ENCODE measurements at regions not wholly inside any gene's neighbourhood (a gene's known extent, or its start where the extent isn't known, plus 50 kb on each side); places are given as distances from the start of the nearest gene placed in this dataset.

DNA sequence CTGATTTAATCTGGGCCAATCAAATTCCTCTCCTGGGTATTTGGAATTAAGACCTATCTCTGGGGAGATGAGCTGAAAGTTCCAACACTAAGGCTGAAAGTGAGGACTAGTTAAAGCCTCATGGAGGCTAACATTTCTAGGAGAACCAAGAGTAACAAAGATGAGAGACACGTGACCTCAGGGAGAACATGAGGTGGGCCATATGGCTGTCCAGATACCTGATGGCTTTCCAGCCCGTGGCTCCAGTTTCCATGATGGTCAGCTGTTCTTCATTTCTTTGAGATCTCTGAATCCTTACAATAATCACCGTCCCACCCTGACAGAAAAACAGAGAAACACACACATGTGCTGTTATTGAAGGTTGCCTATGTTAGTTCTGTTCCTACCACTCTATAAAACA is 66.1 kb downstream of the LEPR start:
- no peak for DNase-seq

- no peak for DNase-seq
These were observed 69.0 kb downstream of the LEPR start for GRCh38 chr1:65489481-65489880.

- DNase-seq: no peak
These were observed 70.0 kb downstream of the LEPR start for GRCh38 chr1:65490231-65491009.

GRCh38 chr1:65491472-65491871 is 71.0 kb downstream of the LEPR start:
- DNase-seq: no peak

- no peak for DNase-seq
These were observed 73.3 kb downstream of the LEPR start for GRCh38 chr1:65493802-65494201.

- no peak for DNase-seq
These were observed 74.2 kb downstream of the LEPR start for GRCh38 chr1:65494671-65495070.

DNA sequence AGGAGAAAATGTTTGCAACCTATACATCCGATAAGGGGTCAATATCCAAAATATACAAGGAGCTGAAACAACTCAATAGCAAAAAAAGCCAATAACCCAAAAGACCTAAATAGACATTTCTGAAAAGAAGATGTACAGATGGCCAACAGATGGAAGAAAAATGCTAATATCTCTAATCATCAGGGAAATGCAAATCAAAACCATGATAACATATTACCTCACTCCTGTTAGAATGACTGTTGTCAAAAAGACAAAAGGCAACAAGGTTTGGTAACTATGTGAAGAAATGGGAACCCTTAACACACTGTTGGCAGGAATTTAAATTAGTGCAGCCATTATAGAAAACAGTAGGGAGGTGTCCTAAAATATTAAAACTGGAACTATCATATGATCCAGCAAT is 74.7 kb downstream of the LEPR start:
- DNase-seq: no peak

DNA sequence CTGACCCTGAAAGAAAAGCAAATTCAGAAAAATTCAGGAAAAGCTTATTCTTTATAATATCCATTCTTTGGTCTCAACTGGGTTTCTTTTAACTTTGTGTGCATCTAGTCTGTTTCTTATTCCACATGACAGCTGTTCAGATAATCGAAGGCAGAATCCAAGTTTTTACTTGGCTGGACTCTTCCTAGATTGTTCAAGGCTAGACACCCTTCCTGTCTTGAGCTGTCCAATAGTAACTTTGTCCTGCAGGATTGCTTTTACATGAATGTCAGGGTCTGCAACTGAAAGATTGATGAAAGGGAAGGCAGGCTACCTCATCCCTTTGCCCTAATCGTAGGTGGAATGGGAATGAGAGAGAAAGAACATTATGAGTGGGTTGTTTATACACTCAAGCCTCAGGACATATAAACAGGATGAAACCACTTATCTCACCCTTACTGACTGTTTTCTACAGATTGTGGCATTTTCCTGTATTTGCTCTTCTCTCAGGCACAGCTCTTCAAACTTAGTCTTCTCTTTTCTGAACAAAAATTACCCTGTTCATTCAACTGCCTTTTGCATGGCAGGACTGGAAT is 76.9 kb downstream of the LEPR start:
- DNase-seq: no peak

GRCh38 chr1:65503427-65503826 is 83.0 kb downstream of the LEPR start:
- no peak for DNase-seq

DNA sequence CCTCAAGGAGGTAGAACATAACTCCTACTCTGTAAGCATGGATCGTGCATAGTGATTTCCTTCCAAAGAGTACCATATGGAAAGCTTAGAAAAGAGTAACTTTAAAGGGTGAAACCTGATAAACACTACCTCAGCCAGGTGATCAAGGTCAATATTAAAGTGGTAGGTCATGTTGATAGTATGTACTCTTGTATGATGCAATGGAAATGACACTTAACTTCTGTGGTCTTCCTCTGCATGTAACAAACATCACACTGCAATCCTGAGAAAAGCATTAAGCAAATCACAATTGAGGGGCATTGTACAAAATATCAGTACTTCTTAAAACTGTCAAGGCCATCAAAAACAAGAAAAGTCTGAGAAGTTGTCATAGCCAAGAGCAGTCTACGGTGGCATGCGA is 83.8 kb downstream of the LEPR start:
- DNase-seq: no peak

DNA sequence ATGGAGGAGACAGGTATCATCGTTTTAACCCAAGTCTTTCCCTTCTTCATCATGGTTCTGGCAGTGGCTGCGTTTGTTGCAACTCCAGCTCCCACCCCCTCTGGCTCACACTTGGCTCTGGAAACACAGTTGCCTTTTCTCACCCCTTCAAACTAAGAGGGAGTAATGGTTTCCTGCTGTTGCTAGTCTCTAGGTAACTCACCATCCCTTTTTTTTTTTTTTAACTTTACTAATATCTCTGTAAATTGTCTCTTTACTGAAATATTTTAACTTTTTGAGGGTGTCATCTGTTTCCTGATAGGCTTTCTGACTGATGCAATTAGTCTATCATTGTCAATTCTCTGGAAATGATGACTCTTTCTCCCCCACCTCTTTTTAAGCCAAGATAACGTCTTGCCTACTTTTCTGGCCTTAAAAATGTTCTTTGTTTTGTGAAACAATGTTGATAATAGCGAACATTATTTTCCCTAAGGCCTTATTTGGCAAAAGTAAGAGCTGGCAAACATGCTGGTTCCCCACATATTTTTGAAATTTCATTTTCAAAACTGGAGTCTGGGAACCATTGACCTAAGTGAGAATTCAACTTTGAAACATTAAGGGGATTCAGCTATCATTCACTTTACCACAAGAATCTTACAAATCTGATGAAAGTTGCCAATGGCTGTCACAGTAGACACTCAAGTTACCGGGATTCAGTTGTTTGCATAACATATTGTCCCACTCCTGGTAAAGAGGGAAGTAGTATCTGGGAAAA is 85.3 kb downstream of the LEPR start:
- no peak for DNase-seq

- no peak for DNase-seq
These were observed 87.6 kb downstream of the LEPR start for GRCh38 chr1:65508051-65508450.

DNA sequence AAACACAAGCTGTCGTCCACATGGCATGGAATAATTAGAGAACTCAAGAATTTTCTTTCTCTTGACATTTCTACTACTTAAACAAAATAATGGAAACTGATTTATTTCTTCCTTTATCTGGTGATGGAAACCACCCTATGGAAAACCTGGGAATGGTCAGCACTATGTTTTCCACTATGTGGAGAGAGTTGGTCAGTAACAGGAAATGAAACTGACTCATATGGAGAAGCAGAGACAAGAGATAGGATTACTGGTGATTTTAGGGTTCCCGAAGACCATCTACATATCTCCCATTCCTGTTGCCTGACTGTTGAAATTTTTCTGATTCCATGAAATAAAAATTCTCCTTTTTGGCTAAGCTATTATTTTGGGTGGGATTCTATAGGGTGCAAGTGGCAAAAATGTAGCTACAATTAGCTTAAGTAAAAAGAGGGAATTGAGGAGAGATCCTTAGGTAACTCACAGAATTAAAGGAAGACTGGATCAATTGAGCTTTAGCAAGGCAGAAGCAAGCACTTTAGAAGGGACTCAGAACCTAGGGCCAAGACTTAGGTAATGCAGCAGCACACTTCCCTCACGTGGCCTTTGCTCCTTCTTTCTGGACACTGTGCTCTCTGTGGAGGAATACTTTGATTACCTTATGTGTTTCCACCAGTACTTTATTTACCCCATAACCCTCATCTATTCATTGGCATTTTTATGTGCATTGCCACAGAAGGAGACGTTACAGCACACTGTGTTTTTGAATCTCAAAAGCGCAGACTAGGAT is 89.6 kb downstream of the LEPR start:
- DNase-seq: no peak

DNA sequence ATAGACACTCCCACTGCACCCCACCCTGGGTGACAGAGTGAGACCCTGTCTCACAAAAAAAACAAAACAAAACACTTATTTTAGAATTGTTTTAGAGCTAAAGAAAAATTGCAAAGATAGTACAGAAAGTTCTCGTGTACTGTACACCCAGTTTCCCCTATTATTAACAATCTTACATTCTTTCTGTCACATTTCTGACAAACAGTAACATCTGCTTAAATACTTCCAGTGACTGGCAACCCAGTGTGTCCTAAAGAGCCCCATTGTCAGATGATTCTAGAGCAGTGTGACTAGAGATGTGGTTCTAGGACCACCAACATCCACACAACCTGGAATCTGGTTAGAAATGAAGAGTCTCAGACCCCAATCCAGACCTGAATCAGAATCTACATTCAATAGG is 90.5 kb downstream of the LEPR start:
- DNase-seq: no peak

- DNase-seq: no peak
These were observed 91.9 kb downstream of the LEPR start for GRCh38 chr1:65512383-65512782.

- no peak for DNase-seq
These were observed 92.7 kb downstream of the LEPR start for GRCh38 chr1:65512967-65513780.

DNA sequence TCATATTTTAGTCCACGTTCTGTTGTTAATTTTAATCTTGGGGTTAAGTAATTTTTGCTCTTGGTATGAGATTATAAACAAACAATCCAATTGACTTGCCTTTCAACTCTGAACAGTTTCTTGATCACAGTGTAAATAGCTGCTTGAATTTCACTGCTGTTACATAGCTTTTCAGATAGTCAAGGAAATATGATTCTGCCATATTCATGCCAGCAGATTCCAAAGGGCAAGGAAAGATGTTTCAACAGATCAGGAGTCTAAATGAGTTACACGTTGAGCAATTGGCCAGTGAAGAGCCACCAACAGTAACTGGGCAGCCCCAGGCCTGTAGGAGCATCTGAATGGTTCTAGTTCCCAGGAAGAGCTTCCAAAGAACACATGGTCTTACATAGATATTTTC is 93.6 kb downstream of the LEPR start:
- no peak for DNase-seq

DNA sequence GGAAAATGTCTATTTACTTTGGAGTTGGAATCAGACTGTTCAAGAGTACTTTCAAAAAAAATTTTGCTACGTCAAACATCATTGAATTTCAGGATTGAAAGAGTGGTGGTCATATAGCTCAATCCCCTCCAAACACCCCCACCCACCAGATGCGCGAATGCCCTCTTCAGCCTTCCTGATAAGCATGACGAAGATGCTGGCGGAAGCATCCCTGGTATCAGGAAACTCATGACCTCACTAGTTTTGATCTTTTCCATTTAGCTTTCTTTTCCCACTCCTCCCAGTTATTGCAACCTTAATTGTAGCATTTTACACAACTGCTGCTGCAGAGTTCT is 104.4 kb downstream of the LEPR start:
- no peak for DNase-seq

- no peak for DNase-seq
These were observed 105.0 kb downstream of the LEPR start for GRCh38 chr1:65525266-65526048.

DNA sequence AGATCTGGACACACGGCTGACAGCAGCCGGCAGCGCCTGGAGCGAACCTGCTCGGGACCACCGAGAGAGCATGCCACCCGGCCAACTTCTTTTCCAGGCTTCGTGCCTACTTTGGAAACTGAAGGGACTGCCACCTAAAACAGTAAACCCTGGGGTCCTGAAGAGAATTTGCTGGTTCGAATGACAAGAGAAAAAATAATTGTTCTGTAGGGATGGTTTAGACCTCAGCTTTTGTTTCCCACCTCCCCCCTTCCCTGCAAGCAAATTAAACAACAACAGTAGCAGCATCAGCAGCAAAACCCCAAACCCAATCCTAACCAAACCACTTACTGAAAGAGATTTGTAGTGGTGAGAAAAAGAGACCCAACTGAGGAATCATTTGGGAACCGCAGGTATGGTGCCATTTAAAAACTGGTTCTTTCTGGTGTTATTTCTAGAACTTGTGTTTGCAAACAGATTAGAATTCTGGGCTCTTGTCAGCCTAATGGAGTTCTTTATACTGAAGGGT is 105.6 kb downstream of the LEPR start:
- DNase-seq: no peak

DNA sequence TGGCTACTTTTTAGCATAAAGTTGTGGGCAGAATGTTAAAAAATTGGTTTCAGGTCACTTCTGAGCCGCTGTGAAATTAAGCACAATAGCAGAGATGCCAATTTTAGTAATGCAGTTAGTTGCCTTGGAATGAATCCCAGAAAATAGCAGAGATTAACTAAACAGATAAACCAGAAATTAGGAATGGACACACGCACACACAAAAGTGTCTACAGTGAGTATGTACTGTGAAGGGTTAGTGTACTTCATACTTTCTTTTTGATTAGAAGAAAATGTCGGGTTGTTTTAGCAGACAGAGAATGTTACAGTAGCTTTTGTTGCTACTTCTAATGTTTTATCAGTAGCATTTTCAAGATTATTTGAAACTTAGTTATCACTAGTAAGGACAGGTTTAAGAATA is 106.7 kb downstream of the LEPR start:
- DNase-seq: no peak
